HG03064 (cell line): ENCODE measurements at regions not wholly inside any gene's neighbourhood (a gene's known extent, or its start where the extent isn't known, plus 50 kb on each side); places are given as distances from the start of the nearest gene placed in this dataset.
"Not testable (repeated sequence)": the region's sequence is repeated elsewhere in the genome, so short reads cannot be mapped to it uniquely, and the experiment has no call there.

ENCODE experiments used
- ATAC-seq: cut with Tn5 transposase; IDR thresholded peaks from one replicate; pipeline ENCODE4 v1.9.1; 2021; ENCODE audit warnings: low read depth; ENCODE audit not compliant: unreplicated experiment

GRCh38 chr1:220942278-220942677 lies 63.0 kb downstream of the HLX start:
- no peak for ATAC-seq

GRCh38 chr1:220942914-220943313 lies 63.7 kb downstream of the HLX start:
- not testable (repeated sequence) for ATAC-seq

- no peak for ATAC-seq
These were observed 64.2 kb downstream of the HLX start for GRCh38 chr1:220943319-220943996.

- ATAC-seq, result no peak
These were observed 71.3 kb downstream of the HLX start for GRCh38 chr1:220950576-220950975.

- ATAC-seq, result no peak
These were observed 73.9 kb downstream of the HLX start for GRCh38 chr1:220952961-220953643.

GRCh38 chr1:220954321-220955075 lies 75.3 kb downstream of the HLX start:
- no peak for ATAC-seq

- ATAC-seq, result no peak
These were observed 75.9 kb downstream of the HLX start for GRCh38 chr1:220955116-220955515.

GRCh38 chr1:220956501-220957232 lies 77.4 kb downstream of the HLX start:
- ATAC-seq, result no peak

- ATAC-seq, result no peak
These were observed 78.0 kb downstream of the HLX start for GRCh38 chr1:220957233-220957605.

- no peak for ATAC-seq
These were observed 79.0 kb downstream of the HLX start for GRCh38 chr1:220958234-220958633.

GRCh38 chr1:220962031-220962751 lies 82.9 kb downstream of the HLX start:
- no peak for ATAC-seq

- ATAC-seq, result no peak
These were observed 86.8 kb downstream of the HLX start for GRCh38 chr1:220966041-220966440.

- ATAC-seq, result no peak
These were observed 87.2 kb downstream of the HLX start for GRCh38 chr1:220966473-220966872.

GRCh38 chr1:220966881-220967611 lies 87.8 kb downstream of the HLX start:
- no peak for ATAC-seq

GRCh38 chr1:220967911-220968310 lies 88.7 kb downstream of the HLX start:
- no peak for ATAC-seq

GRCh38 chr1:220969281-220969680 lies 90.0 kb downstream of the HLX start:
- ATAC-seq, result not testable (repeated sequence)

GRCh38 chr1:220970311-220970710 lies 91.1 kb downstream of the HLX start:
- ATAC-seq, result no peak

- ATAC-seq, result no peak
These were observed 92.0 kb downstream of the HLX start for GRCh38 chr1:220971221-220971620.

GRCh38 chr1:220974431-220974830 lies 95.2 kb downstream of the HLX start:
- no peak for ATAC-seq

GRCh38 chr1:220976390-220976789 lies 97.1 kb downstream of the HLX start:
- ATAC-seq, result no peak
